H1 (cell line): ENCODE measurements at regions not wholly inside any gene's neighbourhood (a gene's known extent, or its start where the extent isn't known, plus 50 kb on each side); places are given as distances from the start of the nearest gene placed in this dataset.

Experiments
- CTCF ChIA-PET: fragments of 300-600 bp; sonication (Branson Sonifier 250); formaldehyde crosslinking; loops from one replicate; lab custom pipeline; 2021; ENCODE audit not compliant: partially characterized antibody; lab: Charles Lee
- POLR2A ChIA-PET: fragments of 300-600 bp; sonication (Branson Sonifier 250); formaldehyde crosslinking; loops from one replicate; lab custom pipeline; 2021; ENCODE audit warnings: inconsistent platforms; ENCODE audit not compliant: partially characterized antibody; lab: Charles Lee
- DNase-seq, 2 experiments: peaks; one replicate each; pipeline versions ENCODE4 v3.0.0 to v3.0.0-alpha.2; 2010 to 2022; ENCODE audit warnings: low spot score in 2 of 2, low read depth in 1 of 2, mixed read lengths in 1 of 2
- FAIRE-seq: peaks from 2 replicates; lab custom pipeline; 2011; peaks lifted over from hg19 to GRCh38; lab: Jason Lieb, UNC
- H2AFZ ChIP-seq: 2 replicates; pipeline ENCODE4 v1.8.1; 2012; ENCODE audit warnings: low read length, inconsistent platforms
- H2AK5ac ChIP-seq: 2 replicates; pipeline ENCODE4 v1.6.1; 2013; ENCODE audit warnings: low read depth, low read length
- H2BK120ac ChIP-seq: replicated peaks from 2 replicates; pipeline ENCODE3; 2013; ENCODE audit warnings: low read depth, low read length, inconsistent platforms
- H2BK12ac ChIP-seq: 2 replicates; pipeline ENCODE4 v1.6.1; 2013; ENCODE audit warnings: low read depth, low read length
- H2BK15ac ChIP-seq: 2 replicates; pipeline ENCODE4 v1.6.1; 2013; ENCODE audit warnings: low read length
- H2BK20ac ChIP-seq: 2 replicates; pipeline ENCODE4 v1.6.1; 2013; ENCODE audit warnings: low read length
- H2BK5ac ChIP-seq: 2 replicates; pipeline ENCODE4 v1.6.1; 2013; ENCODE audit warnings: low read depth, low read length
- H3K14ac ChIP-seq: 2 replicates; pipeline ENCODE4 v1.6.1; 2013; ENCODE audit warnings: inconsistent platforms; ENCODE audit not compliant: insufficient read length
- H3K18ac ChIP-seq: 2 replicates; pipeline ENCODE4 v1.6.1; 2013; ENCODE audit warnings: low read length; ENCODE audit errors: extremely low read depth
- H3K23ac ChIP-seq: 2 replicates; pipeline ENCODE4 v1.6.1; 2013; ENCODE audit warnings: inconsistent platforms; ENCODE audit not compliant: insufficient read length
- H3K23me2 ChIP-seq: 2 replicates; pipeline ENCODE4 v1.6.1; 2013; ENCODE audit warnings: low read depth, low read length
- H3K27ac ChIP-seq: 2 replicates; pipeline ENCODE4 v1.6.1; 2011; ENCODE audit warnings: low read depth, low read length, inconsistent platforms
- H3K27me3 ChIP-seq, 4 experiments: replicated peaks in 1 of 4; 1 replicate in 1 of 4; 2 replicates in 3 of 4; pipeline versions ENCODE4 v1.6.1 to v1.8.1; 2011 to 2013; ENCODE audit warnings: low read length in 3 of 4, mild to moderate bottlenecking in 3 of 4, inconsistent platforms in 2 of 4, mixed read lengths in 2 of 4, moderate library complexity in 1 of 4; ENCODE audit not compliant: control insufficient read depth in 3 of 4, insufficient read depth in 3 of 4; ENCODE audit errors: extremely low read depth in 1 of 4
- H3K36me3 ChIP-seq, 4 experiments: 2 replicates each; pipeline versions ENCODE4 v1.6.1 to v1.8.1; 2011 to 2013; ENCODE audit warnings: mild to moderate bottlenecking in 4 of 4, low read length in 3 of 4, moderate library complexity in 2 of 4, control low read depth in 1 of 4, inconsistent platforms in 1 of 4; ENCODE audit not compliant: insufficient read depth in 4 of 4, control insufficient read depth in 2 of 4
- H3K4ac ChIP-seq: replicated peaks from 2 replicates; pipeline ENCODE3; 2013; ENCODE audit warnings: low read length, low read depth, mixed read lengths, inconsistent platforms; ENCODE audit not compliant: insufficient read length
- H3K4me1 ChIP-seq, 4 experiments: replicated peaks in 1 of 4; 1 replicate in 1 of 4; 2 replicates in 3 of 4; pipeline versions ENCODE4 v1.6.1 to v1.8.1; 2011 to 2013; ENCODE audit warnings: low read length in 3 of 4, inconsistent platforms in 2 of 4, mixed read lengths in 1 of 4; ENCODE audit not compliant: insufficient read depth in 4 of 4, control insufficient read depth in 3 of 4
- H3K4me2 ChIP-seq, 2 experiments: 2 replicates each; pipeline versions ENCODE4 v1.6.1 to v1.8.1; 2011 to 2013; ENCODE audit warnings: low read depth in 2 of 2, low read length in 2 of 2, control low read depth in 1 of 2, inconsistent platforms in 1 of 2, mild to moderate bottlenecking in 1 of 2; ENCODE audit not compliant: insufficient read depth in 1 of 2
- H3K4me3 ChIP-seq, 4 experiments: fragments of 200-600, 300-600 bp in 1 of 4; sonication (generic), shearing (Covaris generic), sonication (Bioruptor Twin) in 1 of 4; 2 replicates each; pipeline versions ENCODE4 v1.5.1 to v1.8.1; 2011 to 2016; ENCODE audit warnings: low read length in 4 of 4, low read depth in 3 of 4, control low read depth in 2 of 4, inconsistent platforms in 2 of 4, mild to moderate bottlenecking in 2 of 4, mixed read lengths in 1 of 4, moderate library complexity in 1 of 4; ENCODE audit not compliant: insufficient read depth in 2 of 4; ENCODE audit errors: extremely low read depth in 1 of 4
- H3K56ac ChIP-seq: replicated peaks from 2 replicates; pipeline ENCODE3; 2013; ENCODE audit warnings: low read depth, mild to moderate bottlenecking, mixed read lengths, low read length, inconsistent platforms; ENCODE audit not compliant: insufficient read length
- H3K79me1 ChIP-seq: 2 replicates; pipeline ENCODE4 v1.6.1; 2013; ENCODE audit warnings: low read depth, low read length, control low read depth
- H3K79me2 ChIP-seq, 2 experiments: 2 replicates each; pipeline versions ENCODE4 v1.6.1 to v1.8.1; 2012 to 2013; ENCODE audit warnings: low read length in 2 of 2, mild to moderate bottlenecking in 2 of 2, inconsistent platforms in 1 of 2; ENCODE audit not compliant: insufficient read depth in 2 of 2, control insufficient read depth in 1 of 2
- H3K9ac ChIP-seq, 4 experiments: replicated peaks in 1 of 4; 1 replicate in 1 of 4; 2 replicates in 3 of 4; pipeline versions ENCODE4 v1.6.1 to v1.8.1; 2011 to 2013; ENCODE audit warnings: low read depth in 3 of 4, low read length in 3 of 4, control low read depth in 2 of 4, mild to moderate bottlenecking in 2 of 4, moderate library complexity in 2 of 4, inconsistent platforms in 1 of 4; ENCODE audit errors: extremely low read depth in 1 of 4
- H3K9me3 ChIP-seq, 2 experiments: 2 replicates each; pipeline versions ENCODE4 v1.6.1 to v1.8.1; 2012 to 2013; ENCODE audit warnings: mild to moderate bottlenecking in 2 of 2, moderate library complexity in 2 of 2, control low read depth in 1 of 2, inconsistent platforms in 1 of 2, low read depth in 1 of 2, low read length in 1 of 2, mixed read lengths in 1 of 2; ENCODE audit not compliant: insufficient read depth in 2 of 2
- H4K20me1 ChIP-seq, 2 experiments: replicated peaks in 1 of 2; 2 replicates each; pipeline versions ENCODE3 to v1.8.1; 2011 to 2013; ENCODE audit warnings: inconsistent platforms in 2 of 2, low read length in 2 of 2, mild to moderate bottlenecking in 1 of 2; ENCODE audit not compliant: insufficient read depth in 2 of 2, control insufficient read depth in 1 of 2
- H4K5ac ChIP-seq: 2 replicates; pipeline ENCODE4 v1.6.1; 2013; ENCODE audit warnings: low read length, low read depth, mixed read lengths, inconsistent platforms; ENCODE audit not compliant: insufficient read length
- H4K8ac ChIP-seq: 2 replicates; pipeline ENCODE4 v1.8.0; 2013; ENCODE audit warnings: mild to moderate bottlenecking, moderate library complexity, low read length, inconsistent platforms; ENCODE audit not compliant: insufficient read depth; ENCODE audit errors: extremely low read depth
- H4K91ac ChIP-seq: replicated peaks from 2 replicates; pipeline ENCODE3; 2013; ENCODE audit warnings: low read length, mixed read lengths, inconsistent platforms; ENCODE audit not compliant: insufficient read length
- ASH2L ChIP-seq: fragments of 200-600, 300-600 bp; sonication (generic); IDR thresholded peaks from one replicate; pipeline ENCODE4 v1.7.1; 2017; ENCODE audit warnings: low read length
- ATF3 ChIP-seq: IDR thresholded peaks from 2 replicates; pipeline ENCODE4 v1.6.1; 2011; ENCODE audit warnings: low read depth, mild to moderate bottlenecking, low read length; ENCODE audit not compliant: insufficient read depth
- CHD1 ChIP-seq: IDR thresholded peaks from 2 replicates; pipeline ENCODE4 v1.6.1; 2012; ENCODE audit warnings: low read depth, low read length, improper control_type of control experiment
- EGR1 ChIP-seq: IDR thresholded peaks from 2 replicates; pipeline ENCODE4 v1.6.1; 2011; ENCODE audit warnings: low read depth, low read length, borderline replicate concordance
- EZH2 ChIP-seq: fragments of 200-600 bp; sonication (generic); IDR thresholded peaks from 2 replicates; pipeline ENCODE4 v1.7.1; 2012; ENCODE audit warnings: low read depth, mild to moderate bottlenecking, moderate library complexity, low read length, inconsistent platforms; ENCODE audit not compliant: severe bottlenecking
- GABPA ChIP-seq: IDR thresholded peaks from 2 replicates; pipeline ENCODE4 v1.6.1; 2011; ENCODE audit warnings: mild to moderate bottlenecking, low read length, moderate library complexity, borderline replicate concordance; ENCODE audit not compliant: insufficient read depth
- JUND ChIP-seq: IDR thresholded peaks from 2 replicates; pipeline ENCODE4 v1.6.1; 2011; ENCODE audit warnings: mild to moderate bottlenecking, improper control_type of control experiment, low read length
- KDM5A ChIP-seq: fragments of 200-600 bp; IDR thresholded peaks from 2 replicates; pipeline ENCODE4 v1.7.1; 2012; ENCODE audit warnings: mild to moderate bottlenecking, low read length, inconsistent platforms, mixed read lengths
- RAD21 ChIP-seq, 2 experiments: IDR thresholded peaks in 1 of 2; conservative IDR thresholded peaks in 1 of 2; 2 replicates each; pipeline ENCODE4 v1.6.1; 2011; ENCODE audit warnings: low read depth in 2 of 2, low read length in 2 of 2, improper control_type of control experiment in 1 of 2, inconsistent platforms in 1 of 2, mild to moderate bottlenecking in 1 of 2, moderate library complexity in 1 of 2
- RFX5 ChIP-seq: IDR thresholded peaks from 2 replicates; pipeline ENCODE4 v1.6.1; 2011; ENCODE audit warnings: low read depth, low read length, improper control_type of control experiment, borderline replicate concordance
- SP1 ChIP-seq: IDR thresholded peaks from 2 replicates; pipeline ENCODE4 v1.6.1; 2011; ENCODE audit warnings: low read depth, low read length
- SP4 ChIP-seq: IDR thresholded peaks from 2 replicates; pipeline ENCODE4 v1.6.1; 2012; ENCODE audit warnings: low read length, inconsistent platforms
- SRF ChIP-seq: IDR thresholded peaks from 2 replicates; pipeline ENCODE4 v1.6.1; 2011; ENCODE audit warnings: mild to moderate bottlenecking, low read depth, low read length, moderate library complexity
- TBP ChIP-seq: IDR thresholded peaks from 2 replicates; pipeline ENCODE4 v1.6.1; 2011; ENCODE audit warnings: low read depth, low read length, improper control_type of control experiment
- TEAD4 ChIP-seq: IDR thresholded peaks from 2 replicates; pipeline ENCODE4 v1.6.1; 2012; ENCODE audit warnings: low read depth, low read length, inconsistent platforms, mixed read lengths
- ZNF274 ChIP-seq: IDR thresholded peaks from 2 replicates; pipeline ENCODE4 v1.7.0; 2012; ENCODE audit warnings: low read length, borderline replicate concordance; ENCODE audit errors: extremely low read depth

- Histone ChIP-seq H3K36me3 (no peaks in the 10 kb centered on the region; a peak in 1 of 8 replicates), H2AK5ac (no peak overlapping the region), H3K14ac (no peak overlapping the region), H2BK12ac (no peak overlapping the region), H3K4me1 (no peaks in the 10 kb centered on the region), H2BK120ac (no peak overlapping the region), H4K20me1 (no peaks in the 10 kb centered on the region), H3K27ac (no peak overlapping the region), H3K9me3 (peaks cover 8 to 11% of the 10 kb centered on the region in 2 experiments), H3K4me2 (no peak overlapping the region), H4K91ac (no peak overlapping the region), H3K27me3 (no peaks in the 10 kb centered on the region), H4K5ac (no peak overlapping the region), H2BK20ac (no peak overlapping the region), H3K4me3 (no peak overlapping the region), H4K8ac (no peak overlapping the region), H2BK15ac (no peak overlapping the region), H3K56ac (no peak overlapping the region), H3K23ac (no peak overlapping the region), H3K9ac (no peak overlapping the region), H3K23me2 (no peaks in the 10 kb centered on the region), H3K18ac (no peak overlapping the region), H2BK5ac (no peak overlapping the region), H3K79me1 (no peaks in the 10 kb centered on the region), H3K79me2 (no peaks in the 10 kb centered on the region), H2AFZ (no peak overlapping the region), H3K4ac (no peak overlapping the region)
- POLR2A ChIA-PET: no interaction called here
- FAIRE-seq (no peak), DNase-seq (no peak)
- CTCF ChIA-PET: interaction anchor here (1.0 kb wide), 1 partner anchor 18 kb away, joined by 3 read pairs; no protein-coding TSS in a partner anchor
- TF ChIP-seq RAD21 (IDR thresholded peaks at IDR 0.05 in 1 of 2, conservative IDR thresholded peaks at IDR 0.05 in 1 of 2; ENCODE audit: low read depth in 2 of 2, low read length in 2 of 2) (no peak), CHD1 (no peak), EZH2 (no peak), ZNF274 (no peak), ASH2L (no peak), SP1 (no peak), SRF (no peak), TEAD4 (no peak), ATF3 (no peak), RFX5 (no peak), GABPA (no peak), SP4 (no peak), TBP (no peak), JUND (no peak), KDM5A (no peak), EGR1 (no peak)
Measured at GRCh38 chr10:60687679-60688078, 90.6 kb upstream of the CDK1 start.
